HEK293 (cell line): ENCODE measurements at regions not wholly inside any gene's neighbourhood (a gene's known extent, or its start where the extent isn't known, plus 50 kb on each side); places are given as distances from the start of the nearest gene placed in this dataset.

Experiments
- CTCF ChIA-PET: fragments of 350-600 bp; formaldehyde crosslinking; extraction: SDS; loops from one replicate; lab custom pipeline; 2021; ENCODE audit warnings: antibody characterized with exemption; lab: Yijun Ruan, JAX
- POLR2A ChIA-PET: fragments of 300-600 bp; formaldehyde crosslinking; extraction: SDS; loops from one replicate; lab custom pipeline; 2020; ENCODE audit warnings: antibody characterized with exemption, inconsistent platforms; lab: Yijun Ruan, JAX
- H3K27ac ChIP-seq: fragments of 200-500 bp; sonication (Bioruptor generic); 2 replicates; pipeline ENCODE4 v1.5.1; 2014; ENCODE audit warnings: low read depth, low read length, control low read depth, inconsistent platforms; ENCODE audit errors: extremely low read depth
- H3K36me3 ChIP-seq, 2 experiments: fragments of 200-500 bp in 1 of 2; sonication (Bioruptor generic) in 1 of 2; 1 replicate in 1 of 2; 2 replicates in 1 of 2; pipeline ENCODE4 v1.5.1; 2014 to 2017; ENCODE audit warnings: inconsistent platforms in 2 of 2, low read length in 2 of 2; ENCODE audit not compliant: control insufficient read depth in 2 of 2, insufficient read depth in 1 of 2
- H3K4me1 ChIP-seq: fragments of 200-500 bp; sonication (Bioruptor generic); 2 replicates; pipeline ENCODE4 v1.5.1; 2014; ENCODE audit warnings: mild to moderate bottlenecking, low read length, inconsistent platforms; ENCODE audit not compliant: control insufficient read depth, insufficient read depth
- H3K4me3 ChIP-seq: 2 replicates; pipeline ENCODE4 v1.5.1; 2011; ENCODE audit warnings: low read depth, mild to moderate bottlenecking, control low read depth, low read length, moderate library complexity
- H3K9me3 ChIP-seq: fragments of 200-500 bp; sonication (Bioruptor generic); 2 replicates; pipeline ENCODE4 v1.5.1; 2014; ENCODE audit warnings: low read depth, low read length, inconsistent platforms; ENCODE audit not compliant: control insufficient read depth, insufficient read depth
- FEZF1 ChIP-seq: fragments of 450-650 bp; formaldehyde crosslinking; IDR thresholded peaks from 2 replicates; pipeline ENCODE4 v1.5.1; 2016; ENCODE audit warnings: missing biosample characterization, missing genetic modification characterization
- IKZF3 ChIP-seq: fragments of 450-650 bp; IDR thresholded peaks from 2 replicates; pipeline ENCODE4 v1.5.0; 2018; ENCODE audit warnings: missing biosample characterization, mild to moderate bottlenecking, missing genetic modification characterization, moderate library complexity
- SCRT1 ChIP-seq: fragments of 450-650 bp; formaldehyde crosslinking; IDR thresholded peaks from 2 replicates; pipeline ENCODE4 v1.5.1; 2016; ENCODE audit warnings: missing biosample characterization, missing genetic modification characterization, borderline replicate concordance
- ZBTB11 ChIP-seq: fragments of 450-650 bp; formaldehyde crosslinking; conservative IDR thresholded peaks from 2 replicates; pipeline ENCODE4 v1.5.1; 2016; ENCODE audit warnings: low read depth, missing biosample characterization, missing genetic modification characterization
- ZFHX2 ChIP-seq: fragments of 450-650 bp; formaldehyde crosslinking; conservative IDR thresholded peaks from 2 replicates; pipeline ENCODE4 v1.5.1; 2016; ENCODE audit warnings: missing biosample characterization, missing genetic modification characterization
- ZNF214 ChIP-seq: fragments of 450-650 bp; formaldehyde crosslinking; IDR thresholded peaks from 2 replicates; pipeline ENCODE4 v1.5.1; 2017; ENCODE audit warnings: missing biosample characterization, mild to moderate bottlenecking, missing genetic modification characterization, borderline replicate concordance
- ZNF274 ChIP-seq, 2 experiments: fragments of 200-500 bp in 1 of 2; fragments of 450-650 bp in 1 of 2; sonication (Bioruptor generic) in 1 of 2; formaldehyde crosslinking in 1 of 2; IDR thresholded peaks; 2 replicates each; pipeline versions ENCODE4 v1.5.1 to v1.6.1; 2014 to 2016; ENCODE audit warnings: borderline replicate concordance in 1 of 2, inconsistent platforms in 1 of 2, low read length in 1 of 2, missing biosample characterization in 1 of 2, missing genetic modification characterization in 1 of 2
- ZNF426 ChIP-seq: fragments of 450-650 bp; formaldehyde crosslinking; IDR thresholded peaks from 2 replicates; pipeline ENCODE4 v1.5.1; 2017; ENCODE audit warnings: missing biosample characterization, missing genetic modification characterization, mild to moderate bottlenecking, inconsistent platforms, moderate library complexity
- ZNF473 ChIP-seq: fragments of 450-650 bp; formaldehyde crosslinking; IDR thresholded peaks from 2 replicates; pipeline ENCODE4 v1.5.1; 2017; ENCODE audit warnings: missing biosample characterization, missing genetic modification characterization
- ZNF626 ChIP-seq: fragments of 450-650 bp; sonication (Bioruptor Pico); formaldehyde crosslinking; IDR thresholded peaks from 2 replicates; pipeline ENCODE4 v1.5.1; 2018; ENCODE audit warnings: missing biosample characterization, missing genetic modification characterization, inconsistent platforms
- ZNF768 ChIP-seq: fragments of 450-650 bp; formaldehyde crosslinking; IDR thresholded peaks from 2 replicates; pipeline ENCODE4 v1.5.1; 2018; ENCODE audit warnings: missing biosample characterization, mild to moderate bottlenecking, missing genetic modification characterization
- ZNF830 ChIP-seq: fragments of 450-650 bp; IDR thresholded peaks from 2 replicates; pipeline ENCODE4 v1.5.0; 2018; ENCODE audit warnings: missing biosample characterization, missing genetic modification characterization, low read depth, mild to moderate bottlenecking, moderate library complexity
- ZSCAN30 ChIP-seq: fragments of 450-650 bp; IDR thresholded peaks from 2 replicates; pipeline ENCODE4 v1.5.1; 2018; ENCODE audit warnings: missing biosample characterization, mild to moderate bottlenecking, missing genetic modification characterization, moderate library complexity
- TF ChIP-seq, protein P1 (sequence below): fragments of 450-650 bp; formaldehyde crosslinking; IDR thresholded peaks from 2 replicates; pipeline ENCODE4 v1.5.1; 2016; ENCODE audit warnings: missing biosample characterization, missing genetic modification characterization
- TF ChIP-seq, protein P2 (sequence below): sonication (generic); formaldehyde crosslinking; IDR thresholded peaks from 2 replicates; pipeline ENCODE4 v1.8.1; 2022; ENCODE audit warnings: mild to moderate bottlenecking, moderate library complexity, missing genetic modification reagents

- no peaks in the 10 kb centered on the region for H3K4me1 ChIP-seq
- POLR2A ChIA-PET, result no interaction called here
- H3K27ac ChIP-seq, result no peak overlapping the region
- H3K9me3 ChIP-seq, result no peaks in the 10 kb centered on the region
- no peaks in the 10 kb centered on the region for H3K36me3 ChIP-seq
- H3K4me3 ChIP-seq, result no peak overlapping the region
- CTCF ChIA-PET, result interaction anchor here (0.5 to 4.1 kb wide), 17 partner anchors 13 to 1224 kb away, joined by 3 to 25 read pairs (median 3); no protein-coding TSS in a partner anchor
- TF ChIP-seq ZBTB11 (tag by site-specific recombination), result 0 out of 2 replicates have a peak, but pooled peaks have one; percentile 48
- no peak for TF ChIP-seq FEZF1 (tag by site-specific recombination)
Measured at GRCh38 chr5:163306421-163306820, 131.0 kb upstream of the CCNG1 start.

DNA sequence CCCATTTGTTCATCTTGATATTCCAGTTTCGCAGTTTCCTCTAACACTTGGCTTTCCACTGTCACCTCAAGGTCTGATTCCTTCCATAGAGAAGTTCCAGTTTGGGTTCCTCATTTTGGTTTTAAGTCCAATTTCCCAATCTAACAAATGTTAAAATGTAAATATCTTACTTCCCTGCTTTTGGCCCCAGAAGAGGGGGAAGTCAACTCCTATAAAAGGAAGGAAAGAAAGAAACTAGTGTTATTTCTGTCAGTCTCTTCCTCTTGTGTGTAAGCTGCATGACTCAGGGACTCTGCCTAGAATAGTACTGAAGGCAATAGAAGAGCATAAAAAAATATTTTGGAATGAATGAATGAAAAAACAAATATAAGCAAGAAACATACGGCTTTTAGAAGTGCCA is 127.5 kb upstream of the CCNG1 start:
- Histone ChIP-seq H3K36me3 (no peaks in the 10 kb centered on the region), H3K4me3 (no peak overlapping the region), H3K4me1 (no peaks in the 10 kb centered on the region), H3K27ac (no peak overlapping the region), H3K9me3 (no peaks in the 10 kb centered on the region)
- ChIA-PET POLR2A (no interaction called here), CTCF (interaction anchor here (0.6 to 1.0 kb wide), 2 partner anchors 10 to 38 kb away, joined by 3 to 4 read pairs; no protein-coding TSS in a partner anchor)
- TF ChIP-seq FEZF1 (tag by site-specific recombination) (no peak), ZNF768 (tag by site-specific recombination) (no peak), ZNF830 (tag by site-specific recombination) (no peak), ZFHX2 (tag by site-specific recombination) (no peak), ZNF473 (tag by site-specific recombination) (no peak), ZNF626 (no peak)
- TF ChIP-seq, protein P1, sequence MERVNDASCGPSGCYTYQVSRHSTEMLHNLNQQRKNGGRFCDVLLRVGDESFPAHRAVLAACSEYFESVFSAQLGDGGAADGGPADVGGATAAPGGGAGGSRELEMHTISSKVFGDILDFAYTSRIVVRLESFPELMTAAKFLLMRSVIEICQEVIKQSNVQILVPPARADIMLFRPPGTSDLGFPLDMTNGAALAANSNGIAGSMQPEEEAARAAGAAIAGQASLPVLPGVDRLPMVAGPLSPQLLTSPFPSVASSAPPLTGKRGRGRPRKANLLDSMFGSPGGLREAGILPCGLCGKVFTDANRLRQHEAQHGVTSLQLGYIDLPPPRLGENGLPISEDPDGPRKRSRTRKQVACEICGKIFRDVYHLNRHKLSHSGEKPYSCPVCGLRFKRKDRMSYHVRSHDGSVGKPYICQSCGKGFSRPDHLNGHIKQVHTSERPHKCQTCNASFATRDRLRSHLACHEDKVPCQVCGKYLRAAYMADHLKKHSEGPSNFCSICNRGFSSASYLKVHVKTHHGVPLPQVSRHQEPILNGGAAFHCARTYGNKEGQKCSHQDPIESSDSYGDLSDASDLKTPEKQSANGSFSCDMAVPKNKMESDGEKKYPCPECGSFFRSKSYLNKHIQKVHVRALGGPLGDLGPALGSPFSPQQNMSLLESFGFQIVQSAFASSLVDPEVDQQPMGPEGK (tag by site-specific recombination), result no peak

DNA sequence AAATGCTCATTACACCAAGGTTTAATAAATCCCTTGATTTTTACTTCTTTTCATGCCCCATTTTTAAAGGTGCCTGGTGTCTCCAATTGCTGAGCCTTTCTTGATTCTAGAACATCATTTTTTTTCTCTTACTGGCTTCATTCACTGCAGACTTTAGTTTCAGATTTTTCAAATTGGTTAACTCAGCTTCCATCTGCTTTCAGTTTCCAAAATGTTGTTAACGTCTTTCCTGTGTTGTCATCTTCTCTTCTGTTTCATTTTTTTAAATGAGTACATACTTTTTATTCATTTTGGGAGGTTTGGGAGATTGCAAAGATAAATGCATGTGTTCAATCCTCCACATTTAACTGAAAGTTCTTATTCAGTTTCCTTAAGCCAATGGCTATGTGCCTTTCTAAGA is 126.4 kb upstream of the CCNG1 start:
- POLR2A ChIA-PET, result no interaction called here
- Histone ChIP-seq H3K4me1 (no peaks in the 10 kb centered on the region), H3K4me3 (no peak overlapping the region), H3K36me3 (no peaks in the 10 kb centered on the region), H3K9me3 (no peaks in the 10 kb centered on the region), H3K27ac (no peak overlapping the region)
- TF ChIP-seq SCRT1 (tag by site-specific recombination), result no peak
- TF ChIP-seq ZNF426 (tag by site-specific recombination), result no peak
- TF ChIP-seq IKZF3 (tag by site-specific recombination), result no peak
- no peak for TF ChIP-seq ZNF214
- TF ChIP-seq ZSCAN30 (tag by site-specific recombination), result no peak
- TF ChIP-seq, protein P2, sequence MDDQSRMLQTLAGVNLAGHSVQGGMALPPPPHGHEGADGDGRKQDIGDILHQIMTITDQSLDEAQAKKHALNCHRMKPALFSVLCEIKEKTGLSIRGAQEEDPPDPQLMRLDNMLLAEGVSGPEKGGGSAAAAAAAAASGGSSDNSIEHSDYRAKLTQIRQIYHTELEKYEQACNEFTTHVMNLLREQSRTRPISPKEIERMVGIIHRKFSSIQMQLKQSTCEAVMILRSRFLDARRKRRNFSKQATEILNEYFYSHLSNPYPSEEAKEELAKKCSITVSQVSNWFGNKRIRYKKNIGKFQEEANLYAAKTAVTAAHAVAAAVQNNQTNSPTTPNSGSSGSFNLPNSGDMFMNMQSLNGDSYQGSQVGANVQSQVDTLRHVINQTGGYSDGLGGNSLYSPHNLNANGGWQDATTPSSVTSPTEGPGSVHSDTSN (CRISPR knock-in tag), result no peak
- TF ChIP-seq ZNF274 (IDR thresholded peaks at IDR 0.05; ENCODE audit: low read length), result no peak
- no peak for TF ChIP-seq ZNF274 (tag by site-specific recombination; IDR thresholded peaks at IDR 0.05; ENCODE audit: borderline replicate concordance)
- CTCF ChIA-PET, result interaction anchor here (1.0 kb wide), 1 partner anchor 37 kb away, joined by 3 read pairs; no protein-coding TSS in a partner anchor
